ENCODE measurements at regions not wholly inside any gene's neighbourhood (a gene's known extent, or its start where the extent isn't known, plus 50 kb on each side); places are given as distances from the start of the nearest gene placed in this dataset.
"Not testable (repeated sequence)": the region's sequence is repeated elsewhere in the genome, so short reads cannot be mapped to it uniquely, and the experiment has no call there.

GRCh38 chr2:12620759-12621158 lies 96.0 kb upstream of the TRIB2 start:
- H3K4me3 ChIP-seq (replicated peaks in 1 of 3), result no peak overlapping the region
- no peaks in the 10 kb centered on the region for H3K4me1 ChIP-seq
- TF ChIP-seq POLR2A (IDR thresholded peaks at IDR 0.05) (no peak), CTCF (IDR thresholded peaks at IDR 0.05) (no peak)
- no peak overlapping the region for H3K27ac ChIP-seq
- intact Hi-C loops (cut with DNase I), result no loop called here
- WGBS, 2 donors, result 93 to 94% methylated on average over 2 of the region's 2 CpGs
- no peaks in the 10 kb centered on the region for H3K36me3 ChIP-seq
- no peak for DNase-seq
- H3K9me3 ChIP-seq, result no peaks in the 10 kb centered on the region
- H3K27me3 ChIP-seq, result no peaks in the 10 kb centered on the region

GRCh38 chr2:12623051-12623450 lies 93.7 kb upstream of the TRIB2 start:
- no peak for DNase-seq
- 59 to 78% methylated on average over 1 of the region's 1 CpG for whole genome bisulfite sequencing, 2 donors
- Histone ChIP-seq H3K4me1 (no peaks in the 10 kb centered on the region), H3K27me3 (no peaks in the 10 kb centered on the region), H3K4me3 (replicated peaks in 1 of 3) (no peak overlapping the region), H3K9me3 (no peaks in the 10 kb centered on the region), H3K36me3 (no peaks in the 10 kb centered on the region), H3K27ac (no peak overlapping the region)
- TF ChIP-seq CTCF (IDR thresholded peaks at IDR 0.05) (no peak), POLR2A (IDR thresholded peaks at IDR 0.05) (no peak)
- intact Hi-C loops (cut with DNase I), result no loop called here

GRCh38 chr2:12624384-12624783 lies 92.4 kb upstream of the TRIB2 start:
- intact Hi-C loops (cut with DNase I), result no loop called here

GRCh38 chr2:12624905-12625598 lies 91.7 kb upstream of the TRIB2 start:
- Histone ChIP-seq H3K9me3 (no peaks in the 10 kb centered on the region), H3K27me3 (no peaks in the 10 kb centered on the region), H3K4me1 (no peaks in the 10 kb centered on the region), H3K4me3 (replicated peaks in 1 of 3) (no peak overlapping the region), H3K27ac (no peak overlapping the region), H3K36me3 (no peaks in the 10 kb centered on the region)
- no peak for TF ChIP-seq CTCF (IDR thresholded peaks at IDR 0.05)
- TF ChIP-seq POLR2A (IDR thresholded peaks at IDR 0.05), result no peak
- intact Hi-C loops (cut with DNase I), result no loop called here
- WGBS, 2 donors, result 78 to 85% methylated on average over 5 of the region's 5 CpGs
- DNase-seq, result no peak

More at GRCh38 chr2:12624384-12624783, 92.4 kb upstream of the TRIB2 start:
- Histone ChIP-seq H3K36me3 (no peaks in the 10 kb centered on the region), H3K9me3 (no peaks in the 10 kb centered on the region), H3K4me1 (no peaks in the 10 kb centered on the region), H3K27ac (no peak overlapping the region), H3K4me3 (replicated peaks in 1 of 3) (no peak overlapping the region), H3K27me3 (no peaks in the 10 kb centered on the region)
- WGBS, 2 donors, result 95% methylated on average over 6 of the region's 6 CpGs
- no peak for DNase-seq
- TF ChIP-seq CTCF (IDR thresholded peaks at IDR 0.05), result no peak
- TF ChIP-seq POLR2A (IDR thresholded peaks at IDR 0.05), result no peak

- H3K9me3 ChIP-seq; H3K4me1 ChIP-seq; H3K36me3 ChIP-seq; H3K27me3 ChIP-seq; H3K4me3 ChIP-seq (replicated peaks in 1 of 3); DNase-seq; intact Hi-C loops (cut with DNase I); H3K27ac ChIP-seq: not testable (repeated sequence)
- whole genome bisulfite sequencing, 2 donors, result 89% methylated on average over 7 of the region's 8 CpGs
Observed at GRCh38 chr2:12628541-12628940, 88.2 kb upstream of the TRIB2 start.
